ENCODE measurements at regions not wholly inside any gene's neighbourhood (a gene's known extent, or its start where the extent isn't known, plus 50 kb on each side); places are given as distances from the start of the nearest gene placed in this dataset.

DNA sequence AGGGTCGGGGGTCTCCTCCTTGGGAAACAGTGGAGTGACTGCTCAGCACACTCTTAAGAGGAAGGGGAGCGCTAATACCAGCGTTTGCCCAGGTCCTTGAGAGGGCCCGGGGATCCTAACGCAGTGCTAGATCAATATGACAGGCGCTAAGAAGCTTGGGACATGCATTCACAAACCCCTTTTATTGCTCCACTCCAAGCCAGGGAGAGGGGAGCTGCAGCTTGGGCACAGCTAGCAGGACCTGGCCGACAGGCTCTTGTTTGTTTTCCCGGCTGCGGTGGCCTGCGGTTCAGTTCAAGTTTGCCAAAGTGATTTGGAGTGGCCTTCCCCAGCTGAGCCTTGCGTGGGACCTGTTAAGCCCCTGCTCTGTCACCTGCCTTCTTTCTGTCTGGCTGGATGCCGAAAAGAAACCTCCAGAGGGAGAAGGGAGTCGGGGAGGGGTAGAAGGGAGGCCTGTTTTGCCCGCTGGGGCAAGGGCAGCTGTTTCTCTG is 152.1 kb downstream of the GLI2 start:
- TF ChIP-seq, protein P1, sequence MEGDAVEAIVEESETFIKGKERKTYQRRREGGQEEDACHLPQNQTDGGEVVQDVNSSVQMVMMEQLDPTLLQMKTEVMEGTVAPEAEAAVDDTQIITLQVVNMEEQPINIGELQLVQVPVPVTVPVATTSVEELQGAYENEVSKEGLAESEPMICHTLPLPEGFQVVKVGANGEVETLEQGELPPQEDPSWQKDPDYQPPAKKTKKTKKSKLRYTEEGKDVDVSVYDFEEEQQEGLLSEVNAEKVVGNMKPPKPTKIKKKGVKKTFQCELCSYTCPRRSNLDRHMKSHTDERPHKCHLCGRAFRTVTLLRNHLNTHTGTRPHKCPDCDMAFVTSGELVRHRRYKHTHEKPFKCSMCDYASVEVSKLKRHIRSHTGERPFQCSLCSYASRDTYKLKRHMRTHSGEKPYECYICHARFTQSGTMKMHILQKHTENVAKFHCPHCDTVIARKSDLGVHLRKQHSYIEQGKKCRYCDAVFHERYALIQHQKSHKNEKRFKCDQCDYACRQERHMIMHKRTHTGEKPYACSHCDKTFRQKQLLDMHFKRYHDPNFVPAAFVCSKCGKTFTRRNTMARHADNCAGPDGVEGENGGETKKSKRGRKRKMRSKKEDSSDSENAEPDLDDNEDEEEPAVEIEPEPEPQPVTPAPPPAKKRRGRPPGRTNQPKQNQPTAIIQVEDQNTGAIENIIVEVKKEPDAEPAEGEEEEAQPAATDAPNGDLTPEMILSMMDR (IDR thresholded peaks at IDR 0.05) = no peak
- no peak for TF ChIP-seq POLR2AphosphoS5 (IDR thresholded peaks at IDR 0.05)
- no peak for TF ChIP-seq EP300 (IDR thresholded peaks at IDR 0.05; ENCODE audit: low read depth)
- TF ChIP-seq POLR2A (IDR thresholded peaks at IDR 0.05) = no peak
